ENCODE measurements at regions not wholly inside any gene's neighbourhood (a gene's known extent, or its start where the extent isn't known, plus 50 kb on each side); places are given as distances from the start of the nearest gene placed in this dataset.

GRCh38 chr22:48085901-48086645, 1323.6 kb downstream of the TBC1D22A start:
- TF ChIP-seq ZNF274 (IDR thresholded peaks at IDR 0.05; ENCODE audit: low read length): no peak
- no peak for TF ChIP-seq ZNF274 (tag by site-specific recombination; IDR thresholded peaks at IDR 0.05; ENCODE audit: borderline replicate concordance)
- TF ChIP-seq PATZ1 (tag by site-specific recombination; IDR thresholded peaks at IDR 0.05): no peak
- TF ChIP-seq CTCF (tag by site-specific recombination; IDR thresholded peaks at IDR 0.05): no peak
- no peak for TF ChIP-seq ZBTB49 (tag by site-specific recombination; IDR thresholded peaks at IDR 0.05; ENCODE audit: low read depth)
- TF ChIP-seq ZBTB8A (tag by site-specific recombination; IDR thresholded peaks at IDR 0.05): no peak
- no peak for TF ChIP-seq ZBTB20 (tag by site-specific recombination; IDR thresholded peaks at IDR 0.05)
- TF ChIP-seq ZNF140 (tag by site-specific recombination; IDR thresholded peaks at IDR 0.05): no peak
- TF ChIP-seq REST (tag by site-specific recombination; IDR thresholded peaks at IDR 0.05): no peak
- no peak for TF ChIP-seq ZBTB26 (tag by site-specific recombination; optimal IDR thresholded peaks at IDR 0.05)
- TF ChIP-seq ZNF2 (tag by site-specific recombination; IDR thresholded peaks at IDR 0.05): no peak
- no peak for TF ChIP-seq KLF1 (tag by site-specific recombination; IDR thresholded peaks at IDR 0.05)
- no peak for TF ChIP-seq SCRT2 (tag by site-specific recombination; IDR thresholded peaks at IDR 0.05)
- no peak for TF ChIP-seq ZNF558 (tag by site-specific recombination; IDR thresholded peaks at IDR 0.05)
- no peak for TF ChIP-seq KLF9 (tag by site-specific recombination; IDR thresholded peaks at IDR 0.05; ENCODE audit: low read depth)
